H1 (cell line): ENCODE measurements at regions not wholly inside any gene's neighbourhood (a gene's known extent, or its start where the extent isn't known, plus 50 kb on each side); places are given as distances from the start of the nearest gene placed in this dataset.

Experiments used
- CTCF ChIA-PET: fragments of 300-600 bp; sonication (Branson Sonifier 250); formaldehyde crosslinking; loops from one replicate; lab custom pipeline; 2021; ENCODE audit not compliant: partially characterized antibody; lab: Charles Lee
- POLR2A ChIA-PET: fragments of 300-600 bp; sonication (Branson Sonifier 250); formaldehyde crosslinking; loops from one replicate; lab custom pipeline; 2021; ENCODE audit warnings: inconsistent platforms; ENCODE audit not compliant: partially characterized antibody; lab: Charles Lee
- DNase-seq, 2 experiments: peaks; one replicate each; pipeline versions ENCODE4 v3.0.0 to v3.0.0-alpha.2; 2010 to 2022; ENCODE audit warnings: low spot score in 2 of 2, low read depth in 1 of 2, mixed read lengths in 1 of 2
- FAIRE-seq: peaks from 2 replicates; lab custom pipeline; 2011; peaks lifted over from hg19 to GRCh38; lab: Jason Lieb, UNC
- H2AFZ ChIP-seq: 2 replicates; pipeline ENCODE4 v1.8.1; 2012; ENCODE audit warnings: low read length, inconsistent platforms
- H2AK5ac ChIP-seq: 2 replicates; pipeline ENCODE4 v1.6.1; 2013; ENCODE audit warnings: low read depth, low read length
- H2BK120ac ChIP-seq: replicated peaks from 2 replicates; pipeline ENCODE3; 2013; ENCODE audit warnings: low read depth, low read length, inconsistent platforms
- H2BK12ac ChIP-seq: 2 replicates; pipeline ENCODE4 v1.6.1; 2013; ENCODE audit warnings: low read depth, low read length
- H2BK15ac ChIP-seq: 2 replicates; pipeline ENCODE4 v1.6.1; 2013; ENCODE audit warnings: low read length
- H2BK20ac ChIP-seq: 2 replicates; pipeline ENCODE4 v1.6.1; 2013; ENCODE audit warnings: low read length
- H2BK5ac ChIP-seq: 2 replicates; pipeline ENCODE4 v1.6.1; 2013; ENCODE audit warnings: low read depth, low read length
- H3K14ac ChIP-seq: 2 replicates; pipeline ENCODE4 v1.6.1; 2013; ENCODE audit warnings: inconsistent platforms; ENCODE audit not compliant: insufficient read length
- H3K18ac ChIP-seq: 2 replicates; pipeline ENCODE4 v1.6.1; 2013; ENCODE audit warnings: low read length; ENCODE audit errors: extremely low read depth
- H3K23ac ChIP-seq: 2 replicates; pipeline ENCODE4 v1.6.1; 2013; ENCODE audit warnings: inconsistent platforms; ENCODE audit not compliant: insufficient read length
- H3K23me2 ChIP-seq: 2 replicates; pipeline ENCODE4 v1.6.1; 2013; ENCODE audit warnings: low read depth, low read length
- H3K27ac ChIP-seq: 2 replicates; pipeline ENCODE4 v1.6.1; 2011; ENCODE audit warnings: low read depth, low read length, inconsistent platforms
- H3K27me3 ChIP-seq, 4 experiments: replicated peaks in 1 of 4; 1 replicate in 1 of 4; 2 replicates in 3 of 4; pipeline versions ENCODE4 v1.6.1 to v1.8.1; 2011 to 2013; ENCODE audit warnings: low read length in 3 of 4, mild to moderate bottlenecking in 3 of 4, inconsistent platforms in 2 of 4, mixed read lengths in 2 of 4, moderate library complexity in 1 of 4; ENCODE audit not compliant: control insufficient read depth in 3 of 4, insufficient read depth in 3 of 4; ENCODE audit errors: extremely low read depth in 1 of 4
- H3K36me3 ChIP-seq, 4 experiments: 2 replicates each; pipeline versions ENCODE4 v1.6.1 to v1.8.1; 2011 to 2013; ENCODE audit warnings: mild to moderate bottlenecking in 4 of 4, low read length in 3 of 4, moderate library complexity in 2 of 4, control low read depth in 1 of 4, inconsistent platforms in 1 of 4; ENCODE audit not compliant: insufficient read depth in 4 of 4, control insufficient read depth in 2 of 4
- H3K4ac ChIP-seq: replicated peaks from 2 replicates; pipeline ENCODE3; 2013; ENCODE audit warnings: low read length, low read depth, mixed read lengths, inconsistent platforms; ENCODE audit not compliant: insufficient read length
- H3K4me1 ChIP-seq, 4 experiments: replicated peaks in 1 of 4; 1 replicate in 1 of 4; 2 replicates in 3 of 4; pipeline versions ENCODE4 v1.6.1 to v1.8.1; 2011 to 2013; ENCODE audit warnings: low read length in 3 of 4, inconsistent platforms in 2 of 4, mixed read lengths in 1 of 4; ENCODE audit not compliant: insufficient read depth in 4 of 4, control insufficient read depth in 3 of 4
- H3K4me2 ChIP-seq, 2 experiments: 2 replicates each; pipeline versions ENCODE4 v1.6.1 to v1.8.1; 2011 to 2013; ENCODE audit warnings: low read depth in 2 of 2, low read length in 2 of 2, control low read depth in 1 of 2, inconsistent platforms in 1 of 2, mild to moderate bottlenecking in 1 of 2; ENCODE audit not compliant: insufficient read depth in 1 of 2
- H3K4me3 ChIP-seq, 4 experiments: fragments of 200-600, 300-600 bp in 1 of 4; sonication (generic), shearing (Covaris generic), sonication (Bioruptor Twin) in 1 of 4; 2 replicates each; pipeline versions ENCODE4 v1.5.1 to v1.8.1; 2011 to 2016; ENCODE audit warnings: low read length in 4 of 4, low read depth in 3 of 4, control low read depth in 2 of 4, inconsistent platforms in 2 of 4, mild to moderate bottlenecking in 2 of 4, mixed read lengths in 1 of 4, moderate library complexity in 1 of 4; ENCODE audit not compliant: insufficient read depth in 2 of 4; ENCODE audit errors: extremely low read depth in 1 of 4
- H3K56ac ChIP-seq: replicated peaks from 2 replicates; pipeline ENCODE3; 2013; ENCODE audit warnings: low read depth, mild to moderate bottlenecking, mixed read lengths, low read length, inconsistent platforms; ENCODE audit not compliant: insufficient read length
- H3K79me1 ChIP-seq: 2 replicates; pipeline ENCODE4 v1.6.1; 2013; ENCODE audit warnings: low read depth, low read length, control low read depth
- H3K79me2 ChIP-seq, 2 experiments: 2 replicates each; pipeline versions ENCODE4 v1.6.1 to v1.8.1; 2012 to 2013; ENCODE audit warnings: low read length in 2 of 2, mild to moderate bottlenecking in 2 of 2, inconsistent platforms in 1 of 2; ENCODE audit not compliant: insufficient read depth in 2 of 2, control insufficient read depth in 1 of 2
- H3K9ac ChIP-seq, 4 experiments: replicated peaks in 1 of 4; 1 replicate in 1 of 4; 2 replicates in 3 of 4; pipeline versions ENCODE4 v1.6.1 to v1.8.1; 2011 to 2013; ENCODE audit warnings: low read depth in 3 of 4, low read length in 3 of 4, control low read depth in 2 of 4, mild to moderate bottlenecking in 2 of 4, moderate library complexity in 2 of 4, inconsistent platforms in 1 of 4; ENCODE audit errors: extremely low read depth in 1 of 4
- H3K9me3 ChIP-seq, 2 experiments: 2 replicates each; pipeline versions ENCODE4 v1.6.1 to v1.8.1; 2012 to 2013; ENCODE audit warnings: mild to moderate bottlenecking in 2 of 2, moderate library complexity in 2 of 2, control low read depth in 1 of 2, inconsistent platforms in 1 of 2, low read depth in 1 of 2, low read length in 1 of 2, mixed read lengths in 1 of 2; ENCODE audit not compliant: insufficient read depth in 2 of 2
- H4K20me1 ChIP-seq, 2 experiments: replicated peaks in 1 of 2; 2 replicates each; pipeline versions ENCODE3 to v1.8.1; 2011 to 2013; ENCODE audit warnings: inconsistent platforms in 2 of 2, low read length in 2 of 2, mild to moderate bottlenecking in 1 of 2; ENCODE audit not compliant: insufficient read depth in 2 of 2, control insufficient read depth in 1 of 2
- H4K5ac ChIP-seq: 2 replicates; pipeline ENCODE4 v1.6.1; 2013; ENCODE audit warnings: low read length, low read depth, mixed read lengths, inconsistent platforms; ENCODE audit not compliant: insufficient read length
- H4K8ac ChIP-seq: 2 replicates; pipeline ENCODE4 v1.8.0; 2013; ENCODE audit warnings: mild to moderate bottlenecking, moderate library complexity, low read length, inconsistent platforms; ENCODE audit not compliant: insufficient read depth; ENCODE audit errors: extremely low read depth
- H4K91ac ChIP-seq: replicated peaks from 2 replicates; pipeline ENCODE3; 2013; ENCODE audit warnings: low read length, mixed read lengths, inconsistent platforms; ENCODE audit not compliant: insufficient read length
- ASH2L ChIP-seq: fragments of 200-600, 300-600 bp; sonication (generic); IDR thresholded peaks from one replicate; pipeline ENCODE4 v1.7.1; 2017; ENCODE audit warnings: low read length
- TCF12 ChIP-seq: IDR thresholded peaks from 2 replicates; pipeline ENCODE4 v1.6.1; 2011; ENCODE audit warnings: low read depth, mild to moderate bottlenecking, low read length
- WGBS, 2 experiments: shearing (Covaris generic) in 1 of 2; methylation state at CpG; one replicate each; pipeline versions ENCODE4 v1.1.6 to v1.1.7; 2013 to 2015; ENCODE audit warnings: low lambda C conversion rate in 2 of 2, mixed read lengths in 2 of 2, inconsistent platforms in 1 of 2, low coverage in 1 of 2, missing lambda C conversion rate in 1 of 2; ENCODE audit not compliant: insufficient replicate concordance in 2 of 2, insufficient coverage in 1 of 2, insufficient read length in 1 of 2; ENCODE audit errors: extremely low coverage in 1 of 2, missing lambda C conversion rate in 1 of 2; 5-methylcytosine and 5-hydroxymethylcytosine counted together

- H3K79me1 ChIP-seq, result no peaks in the 10 kb centered on the region
- H3K9ac ChIP-seq, result no peak overlapping the region
- no peak overlapping the region for H4K8ac ChIP-seq
- peaks cover 33 to 69% (median 59%) of the 10 kb centered on the region in 4 experiments for H3K27me3 ChIP-seq
- no peak overlapping the region for H2BK15ac ChIP-seq
- no peaks in the 10 kb centered on the region for H4K20me1 ChIP-seq
- POLR2A ChIA-PET, result no interaction called here
- H2BK20ac ChIP-seq, result no peak overlapping the region
- 82% methylated on average over 3 of the region's 3 CpGs; no CpG with 5 or more reads in 1 of the 2 experiments for WGBS, 2 experiments
- H2AK5ac ChIP-seq, result no peak overlapping the region
- no peak overlapping the region for H4K91ac ChIP-seq
- no peaks in the 10 kb centered on the region for H3K79me2 ChIP-seq
- H2AFZ ChIP-seq, result no peak overlapping the region
- H4K5ac ChIP-seq, result no peak overlapping the region
- CTCF ChIA-PET, result no interaction called here
- H2BK120ac ChIP-seq, result no peak overlapping the region
- no peak overlapping the region for H3K56ac ChIP-seq
- no peak overlapping the region for H2BK12ac ChIP-seq
- H3K18ac ChIP-seq, result no peak overlapping the region
- H3K4ac ChIP-seq, result no peak overlapping the region
- H3K9me3 ChIP-seq, result peaks cover 8 to 49% of the 10 kb centered on the region in 2 experiments; a peak in 3 of 4 replicates
- TF ChIP-seq TCF12, result 0 out of 2 replicates have a peak, but pooled peaks have one; percentile 59
- TF ChIP-seq ASH2L, result no peak
- H3K23ac ChIP-seq, result no peak overlapping the region
- H3K4me2 ChIP-seq, result no peak overlapping the region
- no peak overlapping the region for H3K14ac ChIP-seq
- no peaks in the 10 kb centered on the region for H3K23me2 ChIP-seq
- H3K27ac ChIP-seq, result no peak overlapping the region
- H3K4me3 ChIP-seq, result no peak overlapping the region
- no peaks in the 10 kb centered on the region for H3K36me3 ChIP-seq
- H2BK5ac ChIP-seq, result no peak overlapping the region
- DNase-seq (no peak), FAIRE-seq (no peak)
- H3K4me1 ChIP-seq, result no peaks in the 10 kb centered on the region
Measured at GRCh38 chr1:228547464-228547792, 60.2 kb downstream of the RNF187 start.
